Activated CD8-positive, alpha-beta T cell treated with anti-CD3 and anti-CD28 coated beads, Interleukin-2, amount 10 ng/mL, durations not matched to agents 7 days and 5 days (primary cell): ENCODE measurements at regions not wholly inside any gene's neighbourhood (a gene's known extent, or its start where the extent isn't known, plus 50 kb on each side); places are given as distances from the start of the nearest gene placed in this dataset.

Experiments
- ATAC-seq: fragments of 150-1000 bp; cut with Tn5 transposase; one replicate; pipeline ENCODE4 v1.10.0; 2021; ENCODE audit warnings: moderate library complexity
- CTCF ChIA-PET: fragments of 350-600 bp; sonication (Branson Sonifier 250); formaldehyde crosslinking; loops from one replicate; lab custom pipeline; 2021; ENCODE audit warnings: antibody characterized with exemption; lab: Charles Lee
- POLR2A ChIA-PET: fragments of 350-600 bp; sonication (Branson Sonifier 250); formaldehyde crosslinking; loops from one replicate; lab custom pipeline; 2021; ENCODE audit warnings: antibody characterized with exemption; lab: Charles Lee
- DNase-seq: peaks from one replicate; pipeline ENCODE4 v3.0.0-alpha.2; 2020
- H3K27ac Mint-ChIP-seq: one replicate; pipeline ENCODE4 v1.8.0; 2021; ENCODE audit warnings: mild to moderate bottlenecking, mixed read lengths
- H3K27me3 Mint-ChIP-seq: one replicate; pipeline ENCODE4 v1.8.0; 2021; ENCODE audit warnings: low read depth, mixed read lengths
- H3K36me3 Mint-ChIP-seq: one replicate; pipeline ENCODE4 v1.8.0; 2021; ENCODE audit warnings: low read depth, mixed read lengths
- H3K4me1 Mint-ChIP-seq: one replicate; pipeline ENCODE4 v1.8.0; 2021; ENCODE audit warnings: low read depth, mixed read lengths
- H3K4me3 Mint-ChIP-seq: one replicate; pipeline ENCODE4 v1.8.0; 2021; ENCODE audit warnings: mild to moderate bottlenecking, mixed read lengths
- H3K9me3 Mint-ChIP-seq: one replicate; pipeline ENCODE4 v1.8.0; 2022; ENCODE audit warnings: mixed read lengths; ENCODE audit not compliant: insufficient read depth

DNA sequence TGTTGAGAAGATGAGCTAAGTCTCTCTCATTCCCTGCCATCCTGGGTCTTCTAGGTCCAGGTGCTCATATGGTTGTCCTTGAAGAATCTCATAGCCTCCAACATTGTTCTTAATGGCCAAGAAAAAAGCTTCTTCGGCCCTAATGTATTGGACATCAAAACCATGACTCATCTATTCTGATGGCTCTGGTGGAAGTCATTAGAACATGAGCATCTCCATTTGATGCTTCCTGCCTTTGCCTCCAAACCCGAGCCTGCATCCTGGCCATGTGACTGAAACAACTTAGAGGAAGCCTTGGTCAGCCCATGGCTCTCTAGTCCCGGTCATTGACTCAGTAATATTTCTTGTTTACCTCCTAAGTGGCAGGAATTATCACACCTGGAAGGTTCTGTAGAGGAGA is 264.1 kb upstream of the FZD8 start:
- no peak for DNase-seq
- H3K4me3 Mint-ChIP-seq: no peak overlapping the region
- no peak for ATAC-seq
- H3K27ac Mint-ChIP-seq: no peak overlapping the region
- no peaks in the 10 kb centered on the region for H3K9me3 Mint-ChIP-seq
- H3K4me1 Mint-ChIP-seq: no peaks in the 10 kb centered on the region
- no peaks in the 10 kb centered on the region for H3K36me3 Mint-ChIP-seq
- ChIA-PET CTCF (no interaction called here), POLR2A (no interaction called here)
- no peaks in the 10 kb centered on the region for H3K27me3 Mint-ChIP-seq

- ChIA-PET CTCF (no interaction called here), POLR2A (no interaction called here)
- no peaks in the 10 kb centered on the region for H3K9me3 Mint-ChIP-seq
- H3K36me3 Mint-ChIP-seq: no peaks in the 10 kb centered on the region
- H3K4me3 Mint-ChIP-seq: no peak overlapping the region
- no peak overlapping the region for H3K27ac Mint-ChIP-seq
- no peaks in the 10 kb centered on the region for H3K27me3 Mint-ChIP-seq
- H3K4me1 Mint-ChIP-seq: no peaks in the 10 kb centered on the region
- ATAC-seq (no peak), DNase-seq (no peak)
Observed at GRCh38 chr10:35903021-35903420, 260.9 kb upstream of the FZD8 start.

DNA sequence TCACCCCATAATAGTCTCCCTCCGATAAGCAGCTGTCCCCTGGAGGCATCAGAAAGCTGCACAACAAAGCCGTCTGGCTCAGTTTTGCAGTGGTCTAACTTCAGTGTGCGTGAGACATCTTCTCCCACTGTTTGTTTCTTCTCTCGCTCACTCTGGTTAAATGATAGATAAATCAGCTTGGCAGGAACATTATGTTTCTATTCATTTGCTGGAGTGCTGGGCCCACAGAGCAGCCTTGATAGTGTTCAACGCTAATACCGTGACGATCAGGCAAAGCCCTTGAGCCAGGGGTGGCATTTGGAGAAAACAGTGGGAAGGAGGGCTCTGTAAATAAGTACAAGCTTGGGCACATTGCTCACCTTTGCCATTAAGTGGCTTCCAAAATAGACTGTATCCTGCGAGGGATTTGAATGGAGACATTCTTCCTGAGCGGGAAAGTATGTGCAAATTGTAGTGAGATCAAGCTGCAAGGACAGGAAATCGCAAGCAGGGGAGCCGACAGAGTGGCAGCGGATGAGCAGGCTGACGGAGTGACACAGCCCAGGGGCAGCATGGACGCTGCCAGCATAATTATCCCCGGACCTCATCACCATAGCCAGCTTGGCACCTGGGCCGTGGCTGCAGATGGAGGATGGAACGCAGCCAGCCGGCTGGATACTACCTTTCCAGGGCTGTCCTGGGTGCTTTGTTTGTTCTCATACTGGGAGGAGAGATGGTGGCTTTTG is 256.8 kb upstream of the FZD8 start:
- no peak overlapping the region for H3K27ac Mint-ChIP-seq
- DNase-seq (no peak), ATAC-seq (no peak)
- H3K36me3 Mint-ChIP-seq: no peaks in the 10 kb centered on the region
- H3K4me3 Mint-ChIP-seq: no peak overlapping the region
- POLR2A ChIA-PET: interaction anchor here (0.6 kb wide), 1 partner anchor 552 kb away, joined by 3 read pairs; no protein-coding TSS in a partner anchor
- CTCF ChIA-PET: interaction anchor here (0.8 kb wide), 1 partner anchor 10 kb away, joined by 3 read pairs; no protein-coding TSS in a partner anchor
- H3K4me1 Mint-ChIP-seq: no peaks in the 10 kb centered on the region
- no peaks in the 10 kb centered on the region for H3K9me3 Mint-ChIP-seq
- no peaks in the 10 kb centered on the region for H3K27me3 Mint-ChIP-seq

DNA sequence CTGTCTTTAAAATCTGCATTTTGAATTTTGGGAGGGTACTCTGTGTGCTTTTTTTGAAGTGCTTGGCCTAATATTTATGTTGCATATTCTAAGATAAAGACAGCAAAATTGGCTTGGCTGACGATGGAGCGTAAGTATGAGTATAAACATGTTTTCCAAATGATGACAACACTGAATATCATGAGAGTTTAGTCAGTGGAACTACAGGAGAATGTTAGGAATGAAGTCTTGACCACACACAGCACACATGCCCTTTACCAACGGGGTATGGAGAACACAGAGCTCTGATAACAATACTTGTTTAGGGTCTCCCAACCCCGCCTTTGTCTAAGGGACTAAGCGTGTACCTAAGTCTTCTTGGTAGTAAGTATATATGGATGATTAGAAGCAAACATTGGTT is 253.9 kb upstream of the FZD8 start:
- Mint-ChIP-seq H3K4me3 (no peak overlapping the region), H3K27ac (no peak overlapping the region), H3K27me3 (no peaks in the 10 kb centered on the region), H3K36me3 (no peaks in the 10 kb centered on the region), H3K4me1 (no peaks in the 10 kb centered on the region), H3K9me3 (no peaks in the 10 kb centered on the region)
- ATAC-seq: no peak
- POLR2A ChIA-PET: no interaction called here
- CTCF ChIA-PET: no interaction called here
- no peak for DNase-seq

- ATAC-seq (no peak), DNase-seq (no peak)
- CTCF ChIA-PET: no interaction called here
- Mint-ChIP-seq H3K9me3 (no peaks in the 10 kb centered on the region), H3K27ac (no peak overlapping the region), H3K4me3 (no peak overlapping the region), H3K36me3 (no peaks in the 10 kb centered on the region), H3K27me3 (no peaks in the 10 kb centered on the region), H3K4me1 (no peaks in the 10 kb centered on the region)
- POLR2A ChIA-PET: no interaction called here
Observed at GRCh38 chr10:35895331-35895730, 253.2 kb upstream of the FZD8 start.

DNA sequence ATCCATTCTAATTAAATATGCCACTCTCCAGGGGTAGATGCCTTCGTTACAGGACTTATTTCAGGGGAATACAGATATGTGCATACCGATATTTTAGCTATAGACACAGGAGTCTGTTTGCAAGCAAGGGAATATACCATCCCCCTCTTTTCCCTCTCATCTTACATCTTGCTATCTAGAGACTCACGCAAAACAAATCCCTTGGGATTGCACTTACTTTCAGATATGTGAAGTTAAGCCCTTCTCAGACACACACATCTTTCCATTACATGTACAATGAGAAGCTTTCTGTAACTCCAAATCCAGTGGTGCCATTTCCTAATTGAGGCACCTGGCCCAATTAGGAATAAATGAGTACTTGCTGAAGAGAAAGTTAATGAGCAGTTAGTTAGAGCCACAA is 250.4 kb upstream of the FZD8 start:
- Mint-ChIP-seq H3K4me3 (no peak overlapping the region), H3K4me1 (no peaks in the 10 kb centered on the region), H3K27me3 (no peaks in the 10 kb centered on the region), H3K36me3 (no peaks in the 10 kb centered on the region), H3K9me3 (no peaks in the 10 kb centered on the region), H3K27ac (no peak overlapping the region)
- ChIA-PET CTCF (no interaction called here), POLR2A (no interaction called here)
- ATAC-seq: no peak
- DNase-seq: no peak

GRCh38 chr10:35890676-35891495 is 248.8 kb upstream of the FZD8 start:
- ATAC-seq: no peak
- Mint-ChIP-seq H3K9me3 (no peaks in the 10 kb centered on the region), H3K27me3 (no peaks in the 10 kb centered on the region), H3K36me3 (no peaks in the 10 kb centered on the region), H3K4me3 (no peak overlapping the region), H3K4me1 (no peaks in the 10 kb centered on the region), H3K27ac (no peak overlapping the region)
- ChIA-PET CTCF (no interaction called here), POLR2A (no interaction called here)
- DNase-seq: no peak

- no peak overlapping the region for H3K27ac Mint-ChIP-seq
- no peak overlapping the region for H3K4me3 Mint-ChIP-seq
- CTCF ChIA-PET: no interaction called here
- POLR2A ChIA-PET: no interaction called here
- no peaks in the 10 kb centered on the region for H3K36me3 Mint-ChIP-seq
- no peaks in the 10 kb centered on the region for H3K9me3 Mint-ChIP-seq
- no peaks in the 10 kb centered on the region for H3K27me3 Mint-ChIP-seq
- DNase-seq (no peak), ATAC-seq (no peak)
- H3K4me1 Mint-ChIP-seq: no peaks in the 10 kb centered on the region
Observed at GRCh38 chr10:35889971-35890675, 248.0 kb upstream of the FZD8 start.

GRCh38 chr10:35889226-35889625 is 247.1 kb upstream of the FZD8 start:
- Mint-ChIP-seq H3K4me1 (no peaks in the 10 kb centered on the region), H3K27ac (no peak overlapping the region), H3K36me3 (no peaks in the 10 kb centered on the region), H3K9me3 (no peaks in the 10 kb centered on the region), H3K4me3 (no peak overlapping the region), H3K27me3 (no peaks in the 10 kb centered on the region)
- ATAC-seq: no peak
- POLR2A ChIA-PET: no interaction called here
- DNase-seq: no peak
- CTCF ChIA-PET: no interaction called here

DNA sequence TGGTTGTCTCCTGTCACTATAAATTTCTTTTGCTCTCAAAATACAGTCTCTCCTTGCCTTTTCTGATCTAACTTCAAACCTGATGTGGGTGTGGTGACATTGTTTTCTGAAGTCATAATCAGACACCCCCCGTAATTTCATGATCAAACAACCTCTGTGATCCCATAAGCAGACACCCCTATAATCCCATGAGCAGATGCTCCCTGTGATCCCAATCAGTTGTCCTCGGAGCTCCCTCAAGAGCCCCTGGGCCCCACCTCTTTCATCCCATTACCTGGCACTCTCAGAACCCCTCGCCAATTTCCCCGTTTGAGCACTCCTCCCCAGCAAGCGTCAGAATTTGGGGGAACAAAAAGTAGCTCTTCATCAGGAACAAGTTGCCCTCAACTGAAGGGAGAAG is 246.3 kb upstream of the FZD8 start:
- ChIA-PET CTCF (no interaction called here), POLR2A (no interaction called here)
- no peaks in the 10 kb centered on the region for H3K4me1 Mint-ChIP-seq
- H3K4me3 Mint-ChIP-seq: no peak overlapping the region
- ATAC-seq: no peak
- H3K9me3 Mint-ChIP-seq: no peaks in the 10 kb centered on the region
- H3K27ac Mint-ChIP-seq: no peak overlapping the region
- H3K36me3 Mint-ChIP-seq: no peaks in the 10 kb centered on the region
- H3K27me3 Mint-ChIP-seq: no peaks in the 10 kb centered on the region
- DNase-seq: no peak

DNA sequence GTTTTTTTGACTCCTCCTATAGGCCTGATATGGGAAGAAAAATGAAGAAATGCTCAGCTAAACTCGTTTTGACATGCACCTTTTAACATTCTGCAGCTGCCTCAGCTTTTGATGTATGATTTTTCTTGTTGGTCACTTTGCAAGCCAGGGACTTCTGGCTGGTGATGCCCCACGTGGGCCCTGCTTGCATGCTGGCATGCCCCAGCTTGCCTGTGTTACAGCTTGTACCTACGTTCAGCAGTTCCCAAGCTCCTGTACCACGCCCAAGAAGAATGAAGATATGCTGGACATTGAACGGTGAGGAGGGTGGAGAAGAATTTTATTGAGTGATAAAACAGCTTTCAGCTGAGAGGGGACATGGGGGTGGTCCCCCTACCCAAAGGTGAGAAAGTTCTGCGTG is 245.6 kb upstream of the FZD8 start:
- Mint-ChIP-seq H3K27me3 (no peaks in the 10 kb centered on the region), H3K9me3 (no peaks in the 10 kb centered on the region), H3K4me3 (no peak overlapping the region), H3K4me1 (no peaks in the 10 kb centered on the region), H3K27ac (no peak overlapping the region), H3K36me3 (no peaks in the 10 kb centered on the region)
- ChIA-PET CTCF (no interaction called here), POLR2A (no interaction called here)
- DNase-seq (no peak), ATAC-seq (no peak)

DNA sequence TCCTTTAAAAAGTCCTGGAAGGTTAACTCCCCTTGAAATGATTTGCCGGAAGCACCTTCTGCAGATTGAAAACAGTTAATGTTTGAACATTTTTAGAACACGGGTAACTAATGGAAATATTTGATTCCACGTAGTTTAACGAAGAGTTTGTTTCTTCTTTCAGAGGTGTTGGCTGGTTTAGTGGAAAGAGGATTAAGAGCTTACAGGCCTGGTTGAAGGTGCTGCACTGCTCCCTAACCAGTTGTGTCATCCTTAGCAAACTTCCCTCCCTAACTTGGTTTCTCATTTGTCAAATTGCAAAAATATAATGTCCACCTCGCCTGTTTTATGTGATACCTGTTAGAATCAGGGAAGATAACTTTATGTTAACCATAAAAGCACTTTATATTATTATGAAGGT is 243.0 kb upstream of the FZD8 start:
- ChIA-PET POLR2A (no interaction called here), CTCF (no interaction called here)
- Mint-ChIP-seq H3K4me1 (no peaks in the 10 kb centered on the region), H3K36me3 (no peaks in the 10 kb centered on the region), H3K4me3 (no peak overlapping the region), H3K27ac (no peak overlapping the region), H3K9me3 (no peaks in the 10 kb centered on the region), H3K27me3 (no peaks in the 10 kb centered on the region)
- no peak for DNase-seq
- ATAC-seq: no peak
